GM19324 (cell line): ENCODE measurements at regions not wholly inside any gene's neighbourhood (a gene's known extent, or its start where the extent isn't known, plus 50 kb on each side); places are given as distances from the start of the nearest gene placed in this dataset.
"Not testable (repeated sequence)": the region's sequence is repeated elsewhere in the genome, so short reads cannot be mapped to it uniquely, and the experiment has no call there.

Experiments used
- ATAC-seq: cut with Tn5 transposase; IDR thresholded peaks from one replicate; pipeline ENCODE4 v1.9.1; 2021; ENCODE audit warnings: mild to moderate bottlenecking, moderate library complexity; ENCODE audit not compliant: unreplicated experiment, low FRiP score

- no peak for ATAC-seq
Measured at GRCh38 chr2:38149531-38149930, 73.6 kb upstream of the CYP1B1 start.

- ATAC-seq, result no peak
Measured at GRCh38 chr2:38148501-38148900, 72.5 kb upstream of the CYP1B1 start.

GRCh38 chr2:38147333-38148121 lies 71.6 kb upstream of the CYP1B1 start:
- ATAC-seq, result no peak

GRCh38 chr2:38146907-38147307 lies 71.0 kb upstream of the CYP1B1 start:
- ATAC-seq, result no peak

GRCh38 chr2:38146275-38146906 lies 70.4 kb upstream of the CYP1B1 start:
- no peak for ATAC-seq

- ATAC-seq, result no peak
Measured at GRCh38 chr2:38145236-38145635, 69.3 kb upstream of the CYP1B1 start.

- no peak for ATAC-seq
Measured at GRCh38 chr2:38142627-38143026, 66.7 kb upstream of the CYP1B1 start.

- ATAC-seq, result no peak
Measured at GRCh38 chr2:38141501-38141900, 65.5 kb upstream of the CYP1B1 start.

- no peak for ATAC-seq
Measured at GRCh38 chr2:38138996-38139395, 63.0 kb upstream of the CYP1B1 start.

GRCh38 chr2:38138419-38138818 lies 62.5 kb upstream of the CYP1B1 start:
- ATAC-seq, result no peak

- not testable (repeated sequence) for ATAC-seq
Measured at GRCh38 chr2:38137958-38138357, 62.0 kb upstream of the CYP1B1 start.

- no peak for ATAC-seq
Measured at GRCh38 chr2:38131676-38132075, 55.7 kb upstream of the CYP1B1 start.

- no peak for ATAC-seq
Measured at GRCh38 chr2:38130876-38131275, 54.9 kb upstream of the CYP1B1 start.

- ATAC-seq, result no peak
Measured at GRCh38 chr2:38129987-38130386, 54.0 kb upstream of the CYP1B1 start.

GRCh38 chr2:38129481-38129880 lies 53.5 kb upstream of the CYP1B1 start:
- no peak for ATAC-seq

GRCh38 chr2:38128653-38129052 lies 52.7 kb upstream of the CYP1B1 start:
- no peak for ATAC-seq

GRCh38 chr2:38127277-38127676 lies 51.3 kb upstream of the CYP1B1 start:
- no peak for ATAC-seq

GRCh38 chr2:38125842-38126241 lies 49.9 kb upstream of the CYP1B1 start:
- no peak for ATAC-seq
